Gastroesophageal sphincter (tissue), 4 donors: ENCODE measurements at regions not wholly inside any gene's neighbourhood (a gene's known extent, or its start where the extent isn't known, plus 50 kb on each side); places are given as distances from the start of the nearest gene placed in this dataset.

Experiments
- ATAC-seq: fragments of 150-250 bp; one replicate; pipeline ENCODE4 v1.9.1; 2016; ENCODE audit warnings: mild to moderate bottlenecking, moderate library complexity
- H3K27ac ChIP-seq, 4 donors: fragments of 200-600 bp; sonication (generic) in 3 of 4; 1 replicate in 3 of 4; 2 replicates in 1 of 4; pipeline ENCODE4 v1.5.1; 2016 to 2019
- H3K27me3 ChIP-seq: fragments of 200-600 bp; sonication (generic); one replicate; pipeline ENCODE4 v1.5.1; 2019
- H3K36me3 ChIP-seq, 2 donors: fragments of 200-600 bp; sonication (generic); one replicate each; pipeline ENCODE4 v1.5.1; 2019; ENCODE audit warnings: control low read depth in 1 of 2
- H3K4me1 ChIP-seq, 3 donors: fragments of 200-600 bp; sonication (generic); 1 replicate in 2 of 3; 2 replicates in 1 of 3; pipeline ENCODE4 v1.5.1; 2016 to 2019; ENCODE audit warnings: control low read depth in 2 of 3
- H3K4me3 ChIP-seq, 2 donors: fragments of 200-600 bp; sonication (generic); one replicate each; pipeline ENCODE4 v1.5.1; 2019; ENCODE audit warnings: mild to moderate bottlenecking in 1 of 2, moderate library complexity in 1 of 2
- H3K9me3 ChIP-seq, 3 donors: fragments of 200-600 bp; sonication (generic); one replicate each; pipeline ENCODE4 v1.5.1; 2017 to 2019; ENCODE audit warnings: control low read depth in 2 of 3
- CTCF ChIP-seq, 4 experiments: fragments of 200-600 bp in 2 of 4; fragments of 450-650 bp in 2 of 4; sonication (generic) in 1 of 4; IDR thresholded peaks; one replicate each; pipeline ENCODE4 v1.5.1; 2017 to 2019; ENCODE audit warnings: antibody characterized with exemption in 4 of 4, mild to moderate bottlenecking in 2 of 4, moderate library complexity in 2 of 4
- EP300 ChIP-seq: sonication (generic); formaldehyde crosslinking; IDR thresholded peaks from one replicate; pipeline ENCODE4 v1.6.1; 2017; ENCODE audit warnings: antibody characterized with exemption, mild to moderate bottlenecking
- POLR2A ChIP-seq, 2 donors: fragments of 450-650 bp; IDR thresholded peaks; one replicate each; pipeline ENCODE4 v1.6.1; 2017; ENCODE audit warnings: antibody characterized with exemption in 2 of 2, mild to moderate bottlenecking in 2 of 2, moderate library complexity in 1 of 2
- POLR2AphosphoS5 ChIP-seq: sonication (generic); formaldehyde crosslinking; IDR thresholded peaks from one replicate; pipeline ENCODE4 v1.6.1; 2017; ENCODE audit warnings: antibody characterized with exemption
- WGBS, 2 donors: methylation state at CpG; one replicate each; pipeline ENCODE4 v1.1.5; 2018; ENCODE audit warnings: low coverage in 1 of 2; 5-methylcytosine and 5-hydroxymethylcytosine counted together

DNA sequence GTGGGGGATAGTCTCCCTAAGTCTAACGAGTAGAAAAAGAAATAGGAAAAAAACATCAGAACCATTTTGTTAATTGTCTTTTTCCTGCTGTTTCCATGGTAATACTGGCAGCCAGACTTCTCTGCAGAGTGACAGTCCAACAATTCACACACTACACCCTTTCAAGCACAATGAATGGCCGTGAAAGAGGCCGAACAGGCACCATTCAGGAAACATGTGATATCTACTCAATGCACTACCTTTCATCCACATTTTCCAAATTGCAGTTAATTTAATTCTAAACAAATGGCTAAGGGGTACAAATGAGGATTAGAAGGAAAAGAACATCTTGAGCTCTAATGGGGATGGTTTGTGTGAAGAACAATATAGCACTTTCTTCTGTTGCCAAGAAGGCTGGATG lies 358.5 kb upstream of the ANKRD30A start:
- H3K27ac ChIP-seq: no peak overlapping the region

GRCh38 chr10:36766415-36766810 lies 359.0 kb upstream of the ANKRD30A start:
- Histone ChIP-seq H3K27me3 (no peaks in the 10 kb centered on the region), H3K4me1 (peaks cover 0 to 5% (median 2%) of the 10 kb centered on the region in 3 donors), H3K27ac (no peak overlapping the region), H3K36me3 (no peaks in the 10 kb centered on the region), H3K4me3 (no peak overlapping the region), H3K9me3 (no peaks in the 10 kb centered on the region)
- ATAC-seq: no peak
- TF ChIP-seq CTCF (IDR thresholded peaks at IDR 0.05): no peak
- no peak for TF ChIP-seq POLR2A (IDR thresholded peaks at IDR 0.05)
- no peak for TF ChIP-seq POLR2AphosphoS5
- TF ChIP-seq EP300: no peak
- WGBS, 2 donors: 61 to 73% methylated on average over 2 of the region's 2 CpGs

More for the DNA sequence above, 358.5 kb upstream of the ANKRD30A start:
- no peaks in the 10 kb centered on the region for H3K27me3 ChIP-seq
- H3K4me1 ChIP-seq: peaks cover 0 to 5% (median 2%) of the 10 kb centered on the region in 3 donors
- TF ChIP-seq EP300 (no peak), POLR2A (IDR thresholded peaks at IDR 0.05) (no peak), CTCF (IDR thresholded peaks at IDR 0.05) (no peak), POLR2AphosphoS5 (no peak)
- no peak for ATAC-seq
- WGBS, 2 donors: 48 to 65% methylated on average over 3 of the region's 3 CpGs
- H3K4me3 ChIP-seq: no peak overlapping the region
- H3K9me3 ChIP-seq: no peaks in the 10 kb centered on the region
- no peaks in the 10 kb centered on the region for H3K36me3 ChIP-seq

GRCh38 chr10:36765782-36766414 lies 359.5 kb upstream of the ANKRD30A start:
- no peaks in the 10 kb centered on the region for H3K9me3 ChIP-seq
- WGBS, 2 donors: 34 to 41% methylated on average over 2 of the region's 2 CpGs
- no peaks in the 10 kb centered on the region for H3K36me3 ChIP-seq
- no peaks in the 10 kb centered on the region for H3K27me3 ChIP-seq
- H3K27ac ChIP-seq: no peak overlapping the region
- ATAC-seq: no peak
- no peak overlapping the region for H3K4me3 ChIP-seq
- TF ChIP-seq POLR2A (IDR thresholded peaks at IDR 0.05) (no peak), CTCF (IDR thresholded peaks at IDR 0.05) (no peak), EP300 (no peak), POLR2AphosphoS5 (no peak)
- peaks cover 0 to 5% (median 2%) of the 10 kb centered on the region in 3 donors for H3K4me1 ChIP-seq

GRCh38 chr10:36764823-36765222 lies 360.6 kb upstream of the ANKRD30A start:
- Histone ChIP-seq H3K36me3 (no peaks in the 10 kb centered on the region), H3K9me3 (no peaks in the 10 kb centered on the region), H3K4me1 (peaks cover 0 to 5% (median 2%) of the 10 kb centered on the region in 3 donors), H3K27me3 (no peaks in the 10 kb centered on the region), H3K4me3 (no peak overlapping the region), H3K27ac (no peak overlapping the region)
- no peak for TF ChIP-seq CTCF (IDR thresholded peaks at IDR 0.05)
- no peak for TF ChIP-seq EP300
- TF ChIP-seq POLR2A (IDR thresholded peaks at IDR 0.05): no peak
- no peak for TF ChIP-seq POLR2AphosphoS5
- ATAC-seq: no peak
- 93 to 95% methylated on average over 4 of the region's 4 CpGs for WGBS, 2 donors

GRCh38 chr10:36761121-36761520 lies 364.3 kb upstream of the ANKRD30A start:
- no peak for ATAC-seq
- Histone ChIP-seq H3K4me3 (no peak overlapping the region), H3K27me3 (no peaks in the 10 kb centered on the region), H3K4me1 (no peaks in the 10 kb centered on the region), H3K27ac (no peak overlapping the region), H3K9me3 (no peaks in the 10 kb centered on the region), H3K36me3 (no peaks in the 10 kb centered on the region)
- WGBS, 2 donors: no CpG with 5 or more reads among the region's 1 CpG
- TF ChIP-seq POLR2AphosphoS5 (no peak), EP300 (no peak), POLR2A (IDR thresholded peaks at IDR 0.05) (no peak), CTCF (IDR thresholded peaks at IDR 0.05) (no peak)
